Psoas muscle (tissue), 7 donors: ENCODE measurements at regions not wholly inside any gene's neighbourhood (a gene's known extent, or its start where the extent isn't known, plus 50 kb on each side); places are given as distances from the start of the nearest gene placed in this dataset.

Experiments
- ATAC-seq, 4 donors: fragments of 200-7000 bp; cut with Tn5 transposase; one replicate each; pipeline ENCODE4 v1.9.1; 2020; ENCODE audit warnings: moderate library complexity in 3 of 4, mild to moderate bottlenecking in 2 of 4
- DNase-seq, 2 donors: peaks; one replicate each; pipeline ENCODE4 v3.0.0-alpha.2; 2020
- H3K27ac ChIP-seq: fragments of 200-600 bp; one replicate; pipeline ENCODE4 v1.8.0; 2022
- H3K27me3 ChIP-seq, 3 donors: fragments of 200-600 bp in 1 of 3; one replicate each; pipeline versions ENCODE4 v1.6.1 to v1.8.0; 2013 to 2022; ENCODE audit warnings: low read length in 2 of 3, mild to moderate bottlenecking in 2 of 3, moderate library complexity in 1 of 3; ENCODE audit not compliant: insufficient read depth in 3 of 3
- H3K36me3 ChIP-seq, 2 donors: fragments of 200-600 bp in 1 of 2; one replicate each; pipeline versions ENCODE4 v1.6.1 to v1.8.0; 2013 to 2022; ENCODE audit warnings: low read depth in 1 of 2, mild to moderate bottlenecking in 1 of 2, moderate library complexity in 1 of 2; ENCODE audit not compliant: insufficient read depth in 1 of 2
- H3K4me1 ChIP-seq: fragments of 200-600 bp; one replicate; pipeline ENCODE4 v1.8.0; 2022
- H3K4me3 ChIP-seq: fragments of 200-600 bp; one replicate; pipeline ENCODE4 v1.8.0; 2022; ENCODE audit warnings: mild to moderate bottlenecking
- H3K9me3 ChIP-seq: fragments of 200-600 bp; one replicate; pipeline ENCODE4 v1.8.0; 2022
- WGBS, 3 donors: extraction: QIAGEN DNeasy Blood & Tissue Kit; methylation state at CpG; one replicate each; pipeline versions ENCODE4 v1.1.6 to v1.1.7; 2013; 5-methylcytosine and 5-hydroxymethylcytosine counted together
- intact Hi-C, 2 donors: fragments of 100-400 bp; cut with DNase I; formaldehyde crosslinking; loops; one replicate each; pipeline versions ENCODE4 v1.11.0 to v1.14.2; 2022
- TF ChIP-seq, protein P1 (sequence below): fragments of 200-600 bp; IDR thresholded peaks from one replicate; pipeline ENCODE4 v1.8.0; 2022; ENCODE audit warnings: antibody characterized with exemption
- donor health status: healthy with polysubstance abuse.
- donor health status: DM: no; HTN: no; CAD: no; lungs with moderate emphysema.
- donor health status: Bipolar disorder and iron deficiency.
- donor health status: healthy.
- donor health status: DM: yes; HTN: yes; CAD: no.
- donor health status: DM: no; HTN: no; CAD: no.
- donor health status: DM: yes; HTN: yes; CAD: no.

GRCh38 chr10:63724922-63725321 lies 203.7 kb downstream of the REEP3 start:
- WGBS, 3 donors, result 96 to 98% (median 97%) methylated on average over 2 of the region's 2 CpGs
- ATAC-seq (no peak), DNase-seq (no peak)
- Histone ChIP-seq H3K27ac (no peak overlapping the region), H3K27me3 (no peaks in the 10 kb centered on the region), H3K4me1 (no peaks in the 10 kb centered on the region), H3K36me3 (no peaks in the 10 kb centered on the region), H3K4me3 (no peak overlapping the region), H3K9me3 (no peaks in the 10 kb centered on the region)
- intact Hi-C loops, result loop anchor here in 1 of 2 donors (10.0 kb wide), 1 partner anchor 720 kb away; no protein-coding TSS in a partner anchor
- TF ChIP-seq, protein P1, sequence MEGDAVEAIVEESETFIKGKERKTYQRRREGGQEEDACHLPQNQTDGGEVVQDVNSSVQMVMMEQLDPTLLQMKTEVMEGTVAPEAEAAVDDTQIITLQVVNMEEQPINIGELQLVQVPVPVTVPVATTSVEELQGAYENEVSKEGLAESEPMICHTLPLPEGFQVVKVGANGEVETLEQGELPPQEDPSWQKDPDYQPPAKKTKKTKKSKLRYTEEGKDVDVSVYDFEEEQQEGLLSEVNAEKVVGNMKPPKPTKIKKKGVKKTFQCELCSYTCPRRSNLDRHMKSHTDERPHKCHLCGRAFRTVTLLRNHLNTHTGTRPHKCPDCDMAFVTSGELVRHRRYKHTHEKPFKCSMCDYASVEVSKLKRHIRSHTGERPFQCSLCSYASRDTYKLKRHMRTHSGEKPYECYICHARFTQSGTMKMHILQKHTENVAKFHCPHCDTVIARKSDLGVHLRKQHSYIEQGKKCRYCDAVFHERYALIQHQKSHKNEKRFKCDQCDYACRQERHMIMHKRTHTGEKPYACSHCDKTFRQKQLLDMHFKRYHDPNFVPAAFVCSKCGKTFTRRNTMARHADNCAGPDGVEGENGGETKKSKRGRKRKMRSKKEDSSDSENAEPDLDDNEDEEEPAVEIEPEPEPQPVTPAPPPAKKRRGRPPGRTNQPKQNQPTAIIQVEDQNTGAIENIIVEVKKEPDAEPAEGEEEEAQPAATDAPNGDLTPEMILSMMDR, result no peak

GRCh38 chr10:63726867-63727266 lies 205.7 kb downstream of the REEP3 start:
- no peak overlapping the region for H3K27ac ChIP-seq
- DNase-seq (no peak), ATAC-seq (no peak)
- H3K36me3 ChIP-seq, result no peaks in the 10 kb centered on the region
- intact Hi-C loops, result loop anchor here in 1 of 2 donors (10.0 kb wide), 1 partner anchor 722 kb away; no protein-coding TSS in a partner anchor
- no peaks in the 10 kb centered on the region for H3K9me3 ChIP-seq
- 81 to 87% (median 83%) methylated on average over 2 of the region's 2 CpGs for WGBS, 3 donors
- H3K4me1 ChIP-seq, result no peaks in the 10 kb centered on the region
- TF ChIP-seq, protein P1, result no peak
- H3K27me3 ChIP-seq, result no peaks in the 10 kb centered on the region
- no peak overlapping the region for H3K4me3 ChIP-seq

GRCh38 chr10:63727636-63728035 lies 206.4 kb downstream of the REEP3 start:
- intact Hi-C loops, result loop anchor here in 1 of 2 donors (10.0 kb wide), 1 partner anchor 723 kb away; no protein-coding TSS in a partner anchor
- Histone ChIP-seq H3K9me3 (no peaks in the 10 kb centered on the region), H3K36me3 (no peaks in the 10 kb centered on the region), H3K4me1 (no peaks in the 10 kb centered on the region), H3K27ac (no peak overlapping the region), H3K4me3 (no peak overlapping the region), H3K27me3 (no peaks in the 10 kb centered on the region)
- no peak for ATAC-seq
- DNase-seq, result no peak
- 35 to 47% (median 39%) methylated on average over 4 of the region's 4 CpGs for WGBS, 3 donors
- TF ChIP-seq, protein P1, result no peak

- Histone ChIP-seq H3K4me1 (no peaks in the 10 kb centered on the region), H3K36me3 (no peaks in the 10 kb centered on the region), H3K27me3 (no peaks in the 10 kb centered on the region), H3K4me3 (no peak overlapping the region), H3K9me3 (no peaks in the 10 kb centered on the region), H3K27ac (no peak overlapping the region)
- ATAC-seq (no peak), DNase-seq (no peak)
- 76 to 93% (median 78%) methylated on average over 3 of the region's 3 CpGs for WGBS, 3 donors
- intact Hi-C loops, result no loop called here
- TF ChIP-seq, protein P1, result no peak
Measured at GRCh38 chr10:63735305-63735704, 214.1 kb downstream of the REEP3 start.

DNA sequence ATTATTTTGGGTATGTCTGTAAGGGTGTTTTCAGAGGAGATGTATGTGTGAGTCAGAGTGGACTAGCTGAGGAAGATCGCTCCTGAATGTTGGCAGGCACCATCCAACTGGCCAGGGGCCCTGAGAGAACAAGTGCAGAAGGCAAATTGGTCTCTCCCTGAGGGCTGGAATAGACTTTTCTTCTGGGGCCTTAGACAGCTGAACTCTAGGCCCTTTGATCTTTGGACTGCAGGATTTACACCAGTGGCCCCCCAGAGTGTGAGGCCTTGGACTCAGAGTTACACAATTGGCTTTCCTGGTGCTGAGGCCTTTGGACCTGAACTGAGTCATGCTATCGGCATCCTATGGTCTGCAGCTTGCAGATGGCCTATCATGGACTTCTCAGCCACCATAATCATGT lies 217.2 kb downstream of the REEP3 start:
- Histone ChIP-seq H3K4me3 (no peak overlapping the region), H3K27me3 (no peaks in the 10 kb centered on the region), H3K27ac (no peak overlapping the region), H3K4me1 (no peaks in the 10 kb centered on the region), H3K36me3 (no peaks in the 10 kb centered on the region), H3K9me3 (no peaks in the 10 kb centered on the region)
- peak; percentile 54 to 75 (median 69) for ATAC-seq
- intact Hi-C loops, result no loop called here
- DNase-seq, result no peak
- 41 to 52% (median 41%) methylated on average over 2 of the region's 2 CpGs for WGBS, 3 donors
- TF ChIP-seq, protein P1, result no peak
